Hepatocyte (in vitro differentiated cells): ENCODE measurements at regions not wholly inside any gene's neighbourhood (a gene's known extent, or its start where the extent isn't known, plus 50 kb on each side); places are given as distances from the start of the nearest gene placed in this dataset.

ENCODE experiments used
- EZH2 ChIP-seq: fragments of 200-600 bp; sonication (generic); IDR thresholded peaks from 2 replicates; pipeline ENCODE4 v1.6.1; 2016; ENCODE audit warnings: antibody characterized with exemption, mild to moderate bottlenecking, borderline replicate concordance
- EZH2phosphoT487 ChIP-seq: fragments of 200-600 bp; sonication (generic); IDR thresholded peaks from one replicate; pipeline ENCODE4 v1.6.1; 2018; ENCODE audit warnings: antibody characterized with exemption, mild to moderate bottlenecking, low read depth, moderate library complexity; ENCODE audit not compliant: unreplicated experiment, severe bottlenecking
- TF ChIP-seq, protein P1 (sequence below): fragments of 200-600 bp; sonication (generic); IDR thresholded peaks from 2 replicates; pipeline ENCODE4 v1.5.1; 2016; ENCODE audit warnings: antibody characterized with exemption, mild to moderate bottlenecking; ENCODE audit not compliant: poor library complexity

DNA sequence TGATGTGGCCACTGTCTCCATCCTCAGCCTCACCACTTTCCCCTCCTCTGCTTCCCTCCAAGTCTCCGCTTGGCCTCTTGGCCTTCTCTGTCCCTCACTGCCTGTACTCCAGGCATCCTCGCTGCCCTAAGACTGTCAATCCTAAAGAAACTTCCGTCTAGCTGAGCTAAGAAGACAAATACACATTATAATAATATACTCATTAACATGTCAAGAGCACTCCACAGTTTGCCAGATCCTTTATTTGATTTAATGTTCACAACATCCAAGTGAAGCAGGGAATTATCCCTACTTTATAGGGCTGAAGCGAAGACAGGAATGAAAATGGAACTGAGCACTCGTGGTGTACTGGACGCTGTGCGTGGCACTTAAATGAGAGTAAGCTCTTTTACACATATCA is 72.4 kb upstream of the SLC22A23 start:
- TF ChIP-seq, protein P1, sequence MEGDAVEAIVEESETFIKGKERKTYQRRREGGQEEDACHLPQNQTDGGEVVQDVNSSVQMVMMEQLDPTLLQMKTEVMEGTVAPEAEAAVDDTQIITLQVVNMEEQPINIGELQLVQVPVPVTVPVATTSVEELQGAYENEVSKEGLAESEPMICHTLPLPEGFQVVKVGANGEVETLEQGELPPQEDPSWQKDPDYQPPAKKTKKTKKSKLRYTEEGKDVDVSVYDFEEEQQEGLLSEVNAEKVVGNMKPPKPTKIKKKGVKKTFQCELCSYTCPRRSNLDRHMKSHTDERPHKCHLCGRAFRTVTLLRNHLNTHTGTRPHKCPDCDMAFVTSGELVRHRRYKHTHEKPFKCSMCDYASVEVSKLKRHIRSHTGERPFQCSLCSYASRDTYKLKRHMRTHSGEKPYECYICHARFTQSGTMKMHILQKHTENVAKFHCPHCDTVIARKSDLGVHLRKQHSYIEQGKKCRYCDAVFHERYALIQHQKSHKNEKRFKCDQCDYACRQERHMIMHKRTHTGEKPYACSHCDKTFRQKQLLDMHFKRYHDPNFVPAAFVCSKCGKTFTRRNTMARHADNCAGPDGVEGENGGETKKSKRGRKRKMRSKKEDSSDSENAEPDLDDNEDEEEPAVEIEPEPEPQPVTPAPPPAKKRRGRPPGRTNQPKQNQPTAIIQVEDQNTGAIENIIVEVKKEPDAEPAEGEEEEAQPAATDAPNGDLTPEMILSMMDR, result no peak
- TF ChIP-seq EZH2phosphoT487 (no peak), EZH2 (no peak)
